Lower leg skin (tissue), 4 donors: ENCODE measurements at regions not wholly inside any gene's neighbourhood (a gene's known extent, or its start where the extent isn't known, plus 50 kb on each side); places are given as distances from the start of the nearest gene placed in this dataset.

Source experiments
- DNase-seq, 2 donors: peaks; one replicate each; pipeline ENCODE4 v3.0.0-alpha.2; 2019; ENCODE audit warnings: low spot score in 2 of 2
- H3K4me3 ChIP-seq: fragments of 200-600 bp; sonication (generic); 2 replicates; pipeline ENCODE4 v1.5.1; 2017; ENCODE audit warnings: mild to moderate bottlenecking, low read depth; ENCODE audit not compliant: poor library complexity, severe bottlenecking
- POLR2A ChIP-seq, 2 donors: fragments of 450-650 bp; IDR thresholded peaks; one replicate each; pipeline ENCODE4 v1.6.1; 2016 to 2017; ENCODE audit warnings: antibody characterized with exemption in 2 of 2, mild to moderate bottlenecking in 1 of 2, moderate library complexity in 1 of 2
- WGBS, 2 donors: methylation state at CpG; one replicate each; pipeline ENCODE4 v1.1.5; 2018; 5-methylcytosine and 5-hydroxymethylcytosine counted together
- intact Hi-C: fragments of 100-400 bp; cut with DNase I; formaldehyde crosslinking; loops from one replicate; pipeline ENCODE4 v1.15.0; 2023; ENCODE audit warnings: low total_unique reads
- TF ChIP-seq, protein P1 (sequence below), 3 donors: fragments of 450-650 bp; IDR thresholded peaks; one replicate each; pipeline ENCODE4 v1.5.1; 2016; ENCODE audit warnings: antibody characterized with exemption in 3 of 3, mild to moderate bottlenecking in 3 of 3, moderate library complexity in 2 of 3

DNA sequence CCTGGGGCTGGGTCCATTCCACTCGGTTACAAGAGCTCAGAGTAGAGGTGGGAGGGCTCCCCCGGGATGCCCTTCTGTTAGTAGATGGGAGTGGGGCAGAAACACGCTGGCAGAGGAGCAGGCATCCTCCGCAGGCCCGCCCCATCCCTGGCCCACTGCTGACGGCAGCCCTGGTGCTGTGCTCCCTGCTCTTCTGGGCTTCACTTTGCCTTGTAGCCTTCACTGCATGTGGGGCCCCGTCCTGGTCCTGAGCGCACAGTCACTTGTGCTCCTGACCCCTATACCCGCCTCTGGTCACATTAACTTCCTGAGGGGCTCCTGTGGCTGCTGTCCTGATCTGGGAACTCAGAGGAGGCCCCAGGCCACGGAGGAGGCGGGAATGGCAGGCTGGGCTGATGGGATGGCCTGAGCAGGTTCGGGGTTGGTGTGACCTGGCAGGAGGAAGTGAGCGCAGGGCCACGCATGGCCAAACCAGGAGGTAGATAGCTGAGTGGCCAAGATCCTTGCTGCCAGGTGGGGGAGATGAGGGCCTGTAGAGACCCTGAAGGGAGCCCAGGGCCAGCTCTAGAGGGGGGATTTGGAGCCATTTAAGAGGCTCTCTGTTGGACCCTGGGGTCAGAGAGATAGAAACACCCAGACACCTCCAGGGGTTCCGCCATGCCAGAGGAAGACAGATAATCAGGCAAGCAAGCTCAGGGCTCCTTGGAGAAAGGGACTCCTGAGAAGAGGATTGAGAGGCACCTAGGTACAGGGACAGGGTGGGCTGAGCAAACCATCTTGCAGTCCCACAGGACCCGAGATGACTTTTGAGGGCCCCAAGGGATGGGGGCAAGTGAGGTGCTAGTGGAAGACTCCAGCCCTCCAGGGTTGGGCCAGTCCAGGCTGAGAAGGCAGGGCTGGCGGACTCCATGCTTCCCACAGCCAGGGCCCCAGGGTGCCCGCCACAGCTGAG, 92.2 kb upstream of the PRR23E start:
- DNase-seq = no peak
- 82 to 83% methylated on average over 18 of the region's 18 CpGs for WGBS, 2 donors
- no peak for TF ChIP-seq POLR2A (IDR thresholded peaks at IDR 0.05)
- TF ChIP-seq, protein P1, sequence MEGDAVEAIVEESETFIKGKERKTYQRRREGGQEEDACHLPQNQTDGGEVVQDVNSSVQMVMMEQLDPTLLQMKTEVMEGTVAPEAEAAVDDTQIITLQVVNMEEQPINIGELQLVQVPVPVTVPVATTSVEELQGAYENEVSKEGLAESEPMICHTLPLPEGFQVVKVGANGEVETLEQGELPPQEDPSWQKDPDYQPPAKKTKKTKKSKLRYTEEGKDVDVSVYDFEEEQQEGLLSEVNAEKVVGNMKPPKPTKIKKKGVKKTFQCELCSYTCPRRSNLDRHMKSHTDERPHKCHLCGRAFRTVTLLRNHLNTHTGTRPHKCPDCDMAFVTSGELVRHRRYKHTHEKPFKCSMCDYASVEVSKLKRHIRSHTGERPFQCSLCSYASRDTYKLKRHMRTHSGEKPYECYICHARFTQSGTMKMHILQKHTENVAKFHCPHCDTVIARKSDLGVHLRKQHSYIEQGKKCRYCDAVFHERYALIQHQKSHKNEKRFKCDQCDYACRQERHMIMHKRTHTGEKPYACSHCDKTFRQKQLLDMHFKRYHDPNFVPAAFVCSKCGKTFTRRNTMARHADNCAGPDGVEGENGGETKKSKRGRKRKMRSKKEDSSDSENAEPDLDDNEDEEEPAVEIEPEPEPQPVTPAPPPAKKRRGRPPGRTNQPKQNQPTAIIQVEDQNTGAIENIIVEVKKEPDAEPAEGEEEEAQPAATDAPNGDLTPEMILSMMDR (IDR thresholded peaks at IDR 0.05) = no peak
- H3K4me3 ChIP-seq = no peak overlapping the region
- intact Hi-C loops = no loop called here

DNA sequence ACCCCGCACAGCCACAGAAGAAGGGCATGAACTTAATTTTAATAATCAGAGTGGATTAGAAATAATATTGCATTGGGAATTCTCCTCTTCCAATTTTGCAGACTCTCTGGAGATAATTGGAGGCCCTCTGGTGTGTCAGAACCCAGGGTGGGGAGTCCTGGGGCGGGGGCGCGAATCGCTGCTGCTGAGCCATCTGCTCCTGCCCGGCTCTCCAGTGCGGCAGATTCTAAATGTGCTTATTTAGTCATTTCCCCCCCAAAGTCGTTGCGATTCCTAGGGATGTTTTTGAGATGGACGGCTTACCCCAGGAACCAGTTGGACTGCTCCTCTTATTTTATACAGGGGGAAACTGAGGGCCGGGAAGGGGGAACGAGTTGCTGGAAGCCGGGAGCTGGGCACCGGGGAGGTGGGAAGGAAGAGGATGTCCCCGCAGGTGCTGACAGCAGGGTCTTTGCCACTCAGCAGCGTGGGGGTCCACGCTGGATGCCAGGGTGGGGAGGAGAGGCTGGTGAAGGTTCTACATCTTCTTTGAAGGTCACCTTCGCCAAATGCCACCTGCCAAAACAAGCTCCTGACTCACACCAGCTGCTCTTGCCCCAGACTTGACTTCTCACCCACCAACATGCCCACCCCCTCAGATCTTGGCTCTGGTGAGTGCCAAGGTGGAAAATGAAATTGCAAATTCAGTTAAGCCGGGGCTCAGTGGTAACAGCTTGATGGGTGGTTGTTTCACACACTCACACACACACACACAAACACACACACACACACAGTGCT, 91.3 kb upstream of the PRR23E start:
- intact Hi-C loops = no loop called here
- WGBS, 2 donors = 87 to 90% methylated on average over 19 of the region's 19 CpGs
- DNase-seq = no peak
- no peak for TF ChIP-seq POLR2A (IDR thresholded peaks at IDR 0.05)
- TF ChIP-seq, protein P1 (IDR thresholded peaks at IDR 0.05) = no peak
- H3K4me3 ChIP-seq = no peak overlapping the region

DNA sequence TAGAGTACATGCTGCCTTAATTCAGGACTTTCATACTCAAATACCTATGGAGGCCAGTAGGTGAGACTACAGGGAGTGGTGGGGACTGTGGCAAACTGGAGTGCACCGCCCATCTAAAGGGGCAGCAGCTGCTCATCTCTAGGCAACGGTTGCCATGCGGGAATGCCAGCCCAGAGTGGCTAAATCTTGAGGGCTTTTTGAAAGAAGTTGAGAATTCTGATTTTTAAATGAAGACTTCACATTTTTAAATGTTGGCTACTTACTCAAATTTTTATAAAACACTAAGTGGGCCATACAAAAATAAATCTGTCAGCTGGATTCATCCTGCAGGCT, 90.8 kb upstream of the PRR23E start:
- no peak for TF ChIP-seq POLR2A (IDR thresholded peaks at IDR 0.05)
- TF ChIP-seq, protein P1 (IDR thresholded peaks at IDR 0.05) = no peak
- DNase-seq = no peak
- 95 to 97% methylated on average over 3 of the region's 3 CpGs for whole genome bisulfite sequencing, 2 donors
- H3K4me3 ChIP-seq = no peak overlapping the region
- intact Hi-C loops = no loop called here

DNA sequence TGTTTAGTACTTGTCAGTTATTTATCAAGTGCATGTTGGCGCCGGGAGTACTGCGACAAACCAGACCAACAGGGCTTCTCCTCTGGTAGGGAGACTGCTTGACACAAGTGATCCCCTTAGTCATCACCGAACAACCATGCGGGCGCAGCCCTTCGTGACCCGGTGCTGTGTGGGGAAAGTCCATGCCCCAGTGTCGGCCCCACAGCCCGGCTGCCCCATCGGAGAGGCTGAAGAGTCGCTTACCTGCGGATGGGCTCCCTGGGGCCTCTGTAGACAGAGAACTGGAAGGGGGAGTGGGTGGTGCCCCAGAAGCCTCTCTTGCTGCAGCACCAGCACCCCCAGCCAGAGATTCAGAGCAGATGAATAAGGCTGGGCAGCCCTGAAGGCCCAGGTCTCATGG, 90.3 kb upstream of the PRR23E start:
- intact Hi-C loops = no loop called here

DNA sequence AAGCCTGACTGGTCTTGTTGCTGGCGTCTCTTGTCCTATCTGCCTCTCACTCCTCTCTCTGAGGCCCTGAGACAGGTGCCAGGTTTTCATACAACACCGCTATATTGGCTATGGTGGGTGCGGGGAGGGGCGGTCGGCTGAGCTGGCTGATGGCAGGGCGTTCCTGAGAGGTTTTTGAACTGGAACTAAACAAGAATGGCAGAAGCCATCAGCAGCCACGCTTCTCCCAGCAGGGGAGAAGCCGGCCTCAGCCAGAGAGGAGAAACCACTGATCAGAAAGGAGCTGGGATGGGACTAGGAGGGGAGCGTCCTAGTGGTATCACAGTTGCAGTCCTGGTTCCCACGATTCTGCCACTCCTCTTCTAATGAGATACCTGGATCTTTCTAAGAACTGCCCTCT, 89.9 kb upstream of the PRR23E start:
- TF ChIP-seq, protein P1 (IDR thresholded peaks at IDR 0.05) = no peak
- TF ChIP-seq POLR2A (IDR thresholded peaks at IDR 0.05) = no peak
- WGBS, 2 donors = 75 to 86% methylated on average over 10 of the region's 10 CpGs
- intact Hi-C loops = no loop called here
- H3K4me3 ChIP-seq = no peak overlapping the region
- no peak for DNase-seq

More for the DNA sequence above, 90.3 kb upstream of the PRR23E start:
- TF ChIP-seq, protein P1 (IDR thresholded peaks at IDR 0.05) = no peak
- no peak for TF ChIP-seq POLR2A (IDR thresholded peaks at IDR 0.05)
- DNase-seq = no peak
- H3K4me3 ChIP-seq = no peak overlapping the region
- WGBS, 2 donors = 85 to 93% methylated on average over 13 of the region's 13 CpGs
